HL-60 (cell line): ENCODE measurements at regions not wholly inside any gene's neighbourhood (a gene's known extent, or its start where the extent isn't known, plus 50 kb on each side); places are given as distances from the start of the nearest gene placed in this dataset.

ENCODE experiments used
- DNase-seq, 2 experiments: peaks; one replicate each; pipeline ENCODE4 v3.0.0-alpha.2; 2010 to 2020; ENCODE audit warnings: low read depth in 1 of 2, low spot score in 1 of 2
- H3K27ac ChIP-seq: fragments of 250-450 bp; sonication (Bioruptor Pico); replicated peaks from 2 replicates; pipeline ENCODE4 v1.5.1; 2020; ENCODE audit warnings: mild to moderate bottlenecking, moderate library complexity
- H3K27me3 ChIP-seq: fragments of 250-450 bp; sonication (Bioruptor Pico); 2 replicates; pipeline ENCODE4 v1.5.1; 2021; ENCODE audit warnings: mild to moderate bottlenecking, moderate library complexity; ENCODE audit not compliant: insufficient read depth, poor library complexity, severe bottlenecking
- H3K4me3 ChIP-seq: replicated peaks from 2 replicates; pipeline ENCODE4 v1.5.1; 2011; ENCODE audit warnings: mild to moderate bottlenecking, control low read depth, low read length; ENCODE audit not compliant: insufficient read depth
- GABPA ChIP-seq: IDR thresholded peaks from 2 replicates; pipeline ENCODE4 v1.6.1; 2012; ENCODE audit warnings: low read depth
- POLR2AphosphoS5 ChIP-seq: IDR thresholded peaks from 2 replicates; pipeline ENCODE4 v1.6.1; 2012; ENCODE audit warnings: low read depth
- REST ChIP-seq: IDR thresholded peaks from 2 replicates; pipeline ENCODE4 v1.6.1; 2012; ENCODE audit warnings: low read depth; ENCODE audit not compliant: insufficient replicate concordance
- SPI1 ChIP-seq: IDR thresholded peaks from 2 replicates; pipeline ENCODE4 v1.6.1; 2012; ENCODE audit warnings: low read depth, mild to moderate bottlenecking, borderline replicate concordance
- TF ChIP-seq, protein P1 (sequence below): IDR thresholded peaks from one replicate; pipeline ENCODE4 v1.5.1; 2011; ENCODE audit warnings: low read length, control low read depth, inconsistent platforms; ENCODE audit not compliant: insufficient read depth

DNA sequence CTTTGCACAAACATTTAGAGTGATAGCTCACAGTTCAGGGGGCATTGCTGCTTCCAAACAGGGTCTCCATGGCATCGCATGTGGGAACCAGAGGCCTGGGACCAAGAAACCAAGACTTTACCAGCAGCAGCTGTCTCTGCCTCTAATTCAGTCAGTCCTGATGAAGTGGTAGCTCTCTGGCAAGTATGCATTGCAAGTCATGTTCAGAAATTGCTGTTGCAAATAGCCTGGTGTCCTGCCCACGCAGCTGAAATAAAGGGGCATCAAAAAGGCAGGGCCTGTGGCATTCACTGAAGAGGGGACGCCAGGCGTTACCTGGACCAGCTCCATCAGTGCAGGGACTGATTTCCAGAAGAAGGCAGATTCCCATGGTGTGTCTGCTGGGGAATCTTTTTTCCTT, 121.3 kb downstream of the CD47 start:
- Histone ChIP-seq H3K27ac (no peak overlapping the region), H3K4me3 (no peak overlapping the region), H3K27me3 (no peaks in the 10 kb centered on the region)
- no peak for DNase-seq
- TF ChIP-seq, protein P1, sequence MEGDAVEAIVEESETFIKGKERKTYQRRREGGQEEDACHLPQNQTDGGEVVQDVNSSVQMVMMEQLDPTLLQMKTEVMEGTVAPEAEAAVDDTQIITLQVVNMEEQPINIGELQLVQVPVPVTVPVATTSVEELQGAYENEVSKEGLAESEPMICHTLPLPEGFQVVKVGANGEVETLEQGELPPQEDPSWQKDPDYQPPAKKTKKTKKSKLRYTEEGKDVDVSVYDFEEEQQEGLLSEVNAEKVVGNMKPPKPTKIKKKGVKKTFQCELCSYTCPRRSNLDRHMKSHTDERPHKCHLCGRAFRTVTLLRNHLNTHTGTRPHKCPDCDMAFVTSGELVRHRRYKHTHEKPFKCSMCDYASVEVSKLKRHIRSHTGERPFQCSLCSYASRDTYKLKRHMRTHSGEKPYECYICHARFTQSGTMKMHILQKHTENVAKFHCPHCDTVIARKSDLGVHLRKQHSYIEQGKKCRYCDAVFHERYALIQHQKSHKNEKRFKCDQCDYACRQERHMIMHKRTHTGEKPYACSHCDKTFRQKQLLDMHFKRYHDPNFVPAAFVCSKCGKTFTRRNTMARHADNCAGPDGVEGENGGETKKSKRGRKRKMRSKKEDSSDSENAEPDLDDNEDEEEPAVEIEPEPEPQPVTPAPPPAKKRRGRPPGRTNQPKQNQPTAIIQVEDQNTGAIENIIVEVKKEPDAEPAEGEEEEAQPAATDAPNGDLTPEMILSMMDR, result no peak
- TF ChIP-seq GABPA (no peak), REST (no peak), POLR2AphosphoS5 (no peak), SPI1 (no peak)

DNA sequence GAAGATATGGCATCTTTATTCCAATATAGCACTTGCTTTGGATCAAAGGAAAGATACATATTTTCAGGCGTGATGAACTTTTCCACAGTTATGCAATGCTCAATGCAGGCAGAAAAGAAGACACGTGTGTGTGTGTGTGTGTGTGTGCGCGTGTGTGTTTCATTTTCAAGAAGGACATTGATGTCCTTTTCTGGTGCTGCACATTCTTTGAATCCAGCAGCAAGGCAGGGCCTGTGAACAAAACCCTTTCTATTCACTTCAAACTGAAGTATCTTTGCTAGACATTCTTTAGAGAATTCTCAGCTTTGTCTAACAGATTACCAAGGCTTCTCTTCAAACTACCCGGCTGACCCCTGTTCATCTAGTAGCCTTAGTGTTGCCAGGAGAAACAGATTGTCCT, 124.6 kb downstream of the CD47 start:
- TF ChIP-seq SPI1, result no peak
- TF ChIP-seq POLR2AphosphoS5, result no peak
- TF ChIP-seq, protein P1, result no peak
- no peak for TF ChIP-seq REST
- TF ChIP-seq GABPA, result no peak
- DNase-seq, result no peak

GRCh38 chr3:107965136-107965655, 125.6 kb downstream of the CD47 start:
- TF ChIP-seq POLR2AphosphoS5 (no peak), REST (no peak), GABPA (no peak), SPI1 (no peak)
- TF ChIP-seq, protein P1, result no peak
- no peak overlapping the region for H3K27ac ChIP-seq
- DNase-seq, result no peak

More for the DNA sequence above, 124.6 kb downstream of the CD47 start:
- H3K27me3 ChIP-seq, result no peaks in the 10 kb centered on the region
- no peak overlapping the region for H3K4me3 ChIP-seq
- no peak overlapping the region for H3K27ac ChIP-seq

More at GRCh38 chr3:107965136-107965655, 125.6 kb downstream of the CD47 start:
- Histone ChIP-seq H3K4me3 (no peak overlapping the region), H3K27me3 (no peaks in the 10 kb centered on the region)
